AG04450 (cell line): ENCODE measurements at regions not wholly inside any gene's neighbourhood (a gene's known extent, or its start where the extent isn't known, plus 50 kb on each side); places are given as distances from the start of the nearest gene placed in this dataset.

Source experiments
- CTCF ChIA-PET: fragments of 300-600, 350-600 bp; formaldehyde crosslinking; extraction: SDS; loops from one replicate; lab custom pipeline; 2022; ENCODE audit warnings: antibody characterized with exemption, inconsistent platforms; lab: Charles Lee
- POLR2A ChIA-PET: fragments of 350-600 bp; formaldehyde crosslinking; extraction: SDS; loops from one replicate; lab custom pipeline; 2021; ENCODE audit warnings: antibody characterized with exemption, inconsistent platforms; lab: Yijun Ruan, JAX
- DNase-seq: peaks from one replicate; pipeline ENCODE4 v3.0.0-alpha.2; 2011; ENCODE audit warnings: low read depth, low spot score
- H3K27ac ChIP-seq: one replicate; pipeline ENCODE4 v1.5.1; 2012; ENCODE audit warnings: low read depth, low read length, control low read depth
- H3K27me3 ChIP-seq: one replicate; pipeline ENCODE4 v1.6.0; 2012; ENCODE audit warnings: low read length; ENCODE audit not compliant: control insufficient read depth, insufficient read depth
- H3K4me3 ChIP-seq: 2 replicates; pipeline ENCODE4 v1.5.1; 2011; ENCODE audit warnings: mild to moderate bottlenecking, low read depth, low read length, control low read depth
- H3K9me3 ChIP-seq: 2 replicates; pipeline ENCODE4 v1.5.1; 2012; ENCODE audit warnings: low read length; ENCODE audit not compliant: control insufficient read depth, insufficient read depth
- TF ChIP-seq, protein P1 (sequence below): IDR thresholded peaks from 2 replicates; pipeline ENCODE4 v1.5.1; 2011; ENCODE audit warnings: low read depth, low read length, control low read depth, inconsistent platforms

DNA sequence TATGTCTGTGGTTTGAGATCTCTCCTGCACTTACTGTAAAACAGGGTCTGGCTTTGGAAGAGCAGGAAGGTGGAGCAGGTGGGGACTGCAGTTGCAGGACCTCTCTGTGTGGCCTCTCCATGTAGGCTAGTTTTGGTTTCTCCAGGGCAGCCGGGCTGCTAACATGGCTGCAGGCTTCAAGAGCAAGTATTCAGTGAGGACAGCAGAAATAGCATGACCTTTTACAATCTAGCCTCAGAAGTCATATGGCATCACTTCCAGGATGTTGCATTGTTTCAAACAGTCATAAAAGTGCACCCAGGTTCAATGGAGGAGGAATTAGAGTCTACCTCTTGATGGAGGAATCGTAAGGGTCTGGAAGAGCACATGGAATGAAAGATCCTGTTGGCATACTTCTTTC, 728.7 kb downstream of the NTRK3 start:
- Histone ChIP-seq H3K27me3 (no peaks in the 10 kb centered on the region), H3K27ac (no peak overlapping the region), H3K4me3 (no peak overlapping the region), H3K9me3 (no peaks in the 10 kb centered on the region)
- TF ChIP-seq, protein P1, sequence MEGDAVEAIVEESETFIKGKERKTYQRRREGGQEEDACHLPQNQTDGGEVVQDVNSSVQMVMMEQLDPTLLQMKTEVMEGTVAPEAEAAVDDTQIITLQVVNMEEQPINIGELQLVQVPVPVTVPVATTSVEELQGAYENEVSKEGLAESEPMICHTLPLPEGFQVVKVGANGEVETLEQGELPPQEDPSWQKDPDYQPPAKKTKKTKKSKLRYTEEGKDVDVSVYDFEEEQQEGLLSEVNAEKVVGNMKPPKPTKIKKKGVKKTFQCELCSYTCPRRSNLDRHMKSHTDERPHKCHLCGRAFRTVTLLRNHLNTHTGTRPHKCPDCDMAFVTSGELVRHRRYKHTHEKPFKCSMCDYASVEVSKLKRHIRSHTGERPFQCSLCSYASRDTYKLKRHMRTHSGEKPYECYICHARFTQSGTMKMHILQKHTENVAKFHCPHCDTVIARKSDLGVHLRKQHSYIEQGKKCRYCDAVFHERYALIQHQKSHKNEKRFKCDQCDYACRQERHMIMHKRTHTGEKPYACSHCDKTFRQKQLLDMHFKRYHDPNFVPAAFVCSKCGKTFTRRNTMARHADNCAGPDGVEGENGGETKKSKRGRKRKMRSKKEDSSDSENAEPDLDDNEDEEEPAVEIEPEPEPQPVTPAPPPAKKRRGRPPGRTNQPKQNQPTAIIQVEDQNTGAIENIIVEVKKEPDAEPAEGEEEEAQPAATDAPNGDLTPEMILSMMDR = no peak
- ChIA-PET CTCF (no interaction called here), POLR2A (no interaction called here)
- DNase-seq = no peak

DNA sequence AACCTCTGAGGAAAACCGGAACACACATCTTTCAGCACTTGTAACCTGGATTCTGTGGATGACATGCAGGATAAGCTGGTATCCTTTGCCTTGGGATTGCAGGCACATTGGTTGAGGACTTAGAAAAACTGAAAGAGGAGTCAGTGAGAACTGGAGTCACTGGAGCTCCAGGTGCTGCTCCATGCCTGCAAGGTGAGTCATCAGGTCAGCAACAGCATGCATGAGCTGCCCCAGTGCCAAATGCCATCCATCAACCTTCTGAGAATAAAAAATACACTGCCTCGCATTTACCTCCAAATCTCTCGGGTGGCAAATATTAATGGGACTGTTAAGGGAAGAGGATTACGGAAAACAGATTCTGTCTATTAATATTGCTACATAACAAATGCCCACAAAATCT, 729.1 kb downstream of the NTRK3 start:
- Histone ChIP-seq H3K9me3 (no peaks in the 10 kb centered on the region), H3K4me3 (no peak overlapping the region), H3K27ac (no peak overlapping the region), H3K27me3 (no peaks in the 10 kb centered on the region)
- CTCF ChIA-PET = no interaction called here
- POLR2A ChIA-PET = no interaction called here
- DNase-seq = no peak
- TF ChIP-seq, protein P1 = no peak

DNA sequence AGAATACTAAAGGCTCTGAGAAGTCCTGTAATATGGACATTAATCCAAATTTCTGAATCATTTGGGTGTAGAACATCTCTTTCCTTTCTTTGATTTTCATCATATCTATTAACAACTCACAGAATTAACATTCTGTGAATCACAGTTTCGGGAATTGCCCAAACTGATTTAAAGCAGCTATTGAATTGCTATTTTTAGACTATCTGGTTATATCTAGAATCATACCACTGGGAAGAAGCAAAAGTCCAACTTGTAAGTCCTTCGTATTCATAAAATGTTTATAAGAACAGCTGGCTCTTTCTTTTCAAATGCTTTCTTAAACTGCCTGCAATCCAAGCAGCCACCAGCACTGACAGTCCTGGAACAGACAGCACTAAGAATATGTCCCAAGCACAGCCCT, 733.0 kb downstream of the NTRK3 start:
- CTCF ChIA-PET = no interaction called here
- no peak for DNase-seq
- POLR2A ChIA-PET = no interaction called here
- Histone ChIP-seq H3K4me3 (no peak overlapping the region), H3K9me3 (no peaks in the 10 kb centered on the region), H3K27me3 (no peaks in the 10 kb centered on the region), H3K27ac (no peak overlapping the region)
- TF ChIP-seq, protein P1 = no peak

DNA sequence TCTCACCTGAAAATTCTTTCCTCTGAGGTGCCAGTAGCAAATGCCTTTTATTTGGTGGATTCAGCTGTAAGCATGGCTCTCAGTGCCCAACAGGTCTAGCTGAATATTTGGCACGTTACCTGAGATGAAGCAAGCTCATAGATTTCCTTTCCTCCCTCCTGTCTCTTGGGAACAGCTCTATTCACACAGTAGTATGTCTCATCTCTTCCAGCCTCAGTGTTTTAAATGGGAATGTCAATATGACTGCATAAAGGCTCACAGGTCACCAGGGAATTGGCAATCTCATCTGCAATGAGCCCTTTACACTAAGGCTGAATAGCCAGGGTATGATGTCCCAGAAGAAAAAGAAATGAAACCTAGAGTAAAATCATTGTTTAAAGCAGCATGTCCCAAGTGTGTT, 733.5 kb downstream of the NTRK3 start:
- ChIA-PET POLR2A (no interaction called here), CTCF (interaction anchor here (0.6 kb wide), 1 partner anchor 1134 kb away, joined by 3 read pairs; no protein-coding TSS in a partner anchor)
- DNase-seq = no peak
- no peaks in the 10 kb centered on the region for H3K27me3 ChIP-seq
- no peak overlapping the region for H3K4me3 ChIP-seq
- H3K27ac ChIP-seq = no peak overlapping the region
- no peaks in the 10 kb centered on the region for H3K9me3 ChIP-seq
- TF ChIP-seq, protein P1 = no peak

DNA sequence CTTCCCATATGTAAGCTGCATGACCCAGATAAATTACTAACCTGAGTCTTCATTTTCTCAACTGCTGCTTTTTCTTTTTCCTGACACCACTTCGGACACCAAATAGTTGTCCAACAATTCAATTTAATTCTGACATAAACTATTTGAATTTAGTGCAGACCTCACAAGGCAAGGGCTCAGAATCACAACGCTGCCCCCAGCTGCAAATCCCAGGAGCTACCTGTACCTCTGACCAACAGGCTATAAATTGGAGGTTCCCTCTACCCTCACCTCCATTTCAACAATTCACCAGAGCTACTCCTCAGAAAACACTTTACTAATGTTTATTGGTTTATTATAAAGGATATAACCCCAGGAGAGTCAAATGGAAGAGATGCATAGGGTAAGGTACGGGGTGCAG, 737.6 kb downstream of the NTRK3 start:
- no peak overlapping the region for H3K4me3 ChIP-seq
- CTCF ChIA-PET = no interaction called here
- H3K27ac ChIP-seq = no peak overlapping the region
- H3K9me3 ChIP-seq = no peaks in the 10 kb centered on the region
- no peak for DNase-seq
- TF ChIP-seq, protein P1 = no peak
- POLR2A ChIA-PET = no interaction called here
- no peaks in the 10 kb centered on the region for H3K27me3 ChIP-seq
